Memory B cell (primary cell): ENCODE measurements at regions not wholly inside any gene's neighbourhood (a gene's known extent, or its start where the extent isn't known, plus 50 kb on each side); places are given as distances from the start of the nearest gene placed in this dataset.

ENCODE experiments used
- ATAC-seq: fragments of 150-1000 bp; cut with Tn5 transposase; 2 replicates; pipeline ENCODE4 v1.10.0; 2021; ENCODE audit warnings: low read depth, mild to moderate bottlenecking, moderate library complexity
- DNase-seq, 2 donors: peaks; one replicate each; pipeline ENCODE4 v3.0.0; 2022; ENCODE audit warnings: low spot score in 2 of 2
- H3K27ac Mint-ChIP-seq: one replicate; pipeline ENCODE4 v1.8.0; 2022; ENCODE audit warnings: mild to moderate bottlenecking, moderate library complexity, mixed read lengths
- H3K27me3 Mint-ChIP-seq: one replicate; pipeline ENCODE4 v1.8.0; 2022; ENCODE audit warnings: mixed read lengths
- H3K36me3 Mint-ChIP-seq: one replicate; pipeline ENCODE4 v1.8.0; 2022; ENCODE audit warnings: mild to moderate bottlenecking, mixed read lengths
- H3K4me1 Mint-ChIP-seq: one replicate; pipeline ENCODE4 v1.8.0; 2022; ENCODE audit warnings: mixed read lengths
- H3K4me3 Mint-ChIP-seq: one replicate; pipeline ENCODE4 v1.8.0; 2022; ENCODE audit warnings: mild to moderate bottlenecking, moderate library complexity, mixed read lengths
- H3K9me3 Mint-ChIP-seq: one replicate; pipeline ENCODE4 v1.8.0; 2022; ENCODE audit warnings: mixed read lengths

- no peak overlapping the region for H3K27ac Mint-ChIP-seq
- no peak for ATAC-seq
Measured at GRCh38 chr6:117204903-117205302, 60.5 kb upstream of the VGLL2 start.

GRCh38 chr6:117205876-117206275 is 59.5 kb upstream of the VGLL2 start:
- Mint-ChIP-seq H3K4me1 (no peaks in the 10 kb centered on the region), H3K36me3 (no peaks in the 10 kb centered on the region), H3K27ac (no peak overlapping the region), H3K27me3 (no peaks in the 10 kb centered on the region), H3K4me3 (no peak overlapping the region), H3K9me3 (no peaks in the 10 kb centered on the region)
- no peak for DNase-seq
- no peak for ATAC-seq

More at GRCh38 chr6:117204903-117205302, 60.5 kb upstream of the VGLL2 start:
- DNase-seq, result no peak
- no peaks in the 10 kb centered on the region for H3K9me3 Mint-ChIP-seq
- no peak overlapping the region for H3K4me3 Mint-ChIP-seq
- no peaks in the 10 kb centered on the region for H3K27me3 Mint-ChIP-seq
- H3K4me1 Mint-ChIP-seq, result no peaks in the 10 kb centered on the region
- H3K36me3 Mint-ChIP-seq, result no peaks in the 10 kb centered on the region

- Mint-ChIP-seq H3K27me3 (no peaks in the 10 kb centered on the region), H3K27ac (no peak overlapping the region), H3K36me3 (no peaks in the 10 kb centered on the region), H3K9me3 (no peaks in the 10 kb centered on the region), H3K4me1 (no peaks in the 10 kb centered on the region), H3K4me3 (no peak overlapping the region)
- no peak for ATAC-seq
- DNase-seq, result no peak
Measured at GRCh38 chr6:117206522-117206921, 58.8 kb upstream of the VGLL2 start.

- ATAC-seq, result no peak
- Mint-ChIP-seq H3K27ac (no peak overlapping the region), H3K36me3 (no peaks in the 10 kb centered on the region), H3K9me3 (peaks cover 1% of the 10 kb centered on the region), H3K27me3 (no peaks in the 10 kb centered on the region), H3K4me3 (no peak overlapping the region), H3K4me1 (no peaks in the 10 kb centered on the region)
- no peak for DNase-seq
Measured at GRCh38 chr6:117206944-117207687, 58.2 kb upstream of the VGLL2 start.

GRCh38 chr6:117210279-117210678 is 55.1 kb upstream of the VGLL2 start:
- H3K36me3 Mint-ChIP-seq, result no peaks in the 10 kb centered on the region
- H3K27me3 Mint-ChIP-seq, result no peaks in the 10 kb centered on the region
- ATAC-seq, result no peak
- H3K4me1 Mint-ChIP-seq, result no peaks in the 10 kb centered on the region
- H3K27ac Mint-ChIP-seq, result no peak overlapping the region
- DNase-seq, result no peak
- H3K9me3 Mint-ChIP-seq, result peaks cover 5% of the 10 kb centered on the region
- H3K4me3 Mint-ChIP-seq, result no peak overlapping the region

- peaks cover 6% of the 10 kb centered on the region for H3K9me3 Mint-ChIP-seq
- H3K36me3 Mint-ChIP-seq, result no peaks in the 10 kb centered on the region
- no peak overlapping the region for H3K27ac Mint-ChIP-seq
- no peak overlapping the region for H3K4me3 Mint-ChIP-seq
- DNase-seq, result no peak
- no peaks in the 10 kb centered on the region for H3K4me1 Mint-ChIP-seq
- no peak for ATAC-seq
- peaks cover 2% of the 10 kb centered on the region for H3K27me3 Mint-ChIP-seq
Measured at GRCh38 chr6:117215353-117216090, 49.8 kb upstream of the VGLL2 start.
